HG02870 (cell line): ENCODE measurements at regions not wholly inside any gene's neighbourhood (a gene's known extent, or its start where the extent isn't known, plus 50 kb on each side); places are given as distances from the start of the nearest gene placed in this dataset.
"Not testable (repeated sequence)": the region's sequence is repeated elsewhere in the genome, so short reads cannot be mapped to it uniquely, and the experiment has no call there.

ENCODE experiments used
- ATAC-seq: cut with Tn5 transposase; IDR thresholded peaks from one replicate; pipeline ENCODE4 v1.9.1; 2021; ENCODE audit warnings: mild to moderate bottlenecking, moderate library complexity; ENCODE audit not compliant: unreplicated experiment

DNA sequence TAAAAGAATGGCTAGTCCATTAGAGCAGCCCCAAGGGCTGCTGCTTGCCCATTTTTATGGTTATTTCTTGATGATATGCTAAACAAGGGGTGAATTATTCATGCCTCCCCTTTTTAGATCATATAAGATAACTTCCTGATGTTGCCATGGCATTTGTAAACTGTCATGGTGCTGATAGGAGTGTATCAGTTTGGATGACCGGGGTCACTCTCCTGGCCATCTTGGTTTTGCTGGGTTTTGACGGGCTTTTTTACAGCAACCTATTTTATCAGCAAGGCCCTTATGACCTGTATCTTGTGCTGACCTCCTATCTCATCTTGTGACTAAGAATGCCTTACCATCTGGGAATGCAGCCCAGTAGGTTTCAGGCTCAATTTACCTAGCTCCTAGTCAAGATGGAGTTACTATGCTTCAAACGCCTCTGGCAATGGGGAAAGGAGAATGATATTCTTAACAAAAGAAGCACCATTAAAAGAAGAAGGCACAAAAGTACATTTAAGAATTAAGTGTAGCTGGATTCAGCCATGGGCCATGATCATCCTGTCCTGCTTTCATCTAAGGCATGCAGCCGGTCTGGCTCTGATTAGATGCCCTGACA lies 1156.0 kb downstream of the PCDH9 start:
- no peak for ATAC-seq

DNA sequence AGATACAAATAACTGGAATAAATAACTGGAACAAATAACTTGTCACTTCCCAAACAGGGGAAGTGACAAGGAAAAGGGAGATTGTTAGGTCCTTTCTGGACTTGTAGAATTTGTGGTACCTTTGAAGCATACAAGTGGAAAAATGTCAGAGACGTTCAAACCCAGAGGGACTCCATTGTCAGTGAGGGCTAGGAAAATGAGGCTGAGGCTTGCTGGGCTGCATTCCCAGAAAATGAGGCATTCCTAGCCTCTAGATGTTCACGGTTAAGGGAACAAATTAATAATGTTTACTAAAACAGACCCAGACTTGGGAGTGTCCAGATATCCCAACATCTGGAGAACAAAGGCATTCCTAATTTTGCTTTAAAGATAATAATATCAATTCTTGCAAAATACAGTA lies 1158.0 kb downstream of the PCDH9 start:
- not testable (repeated sequence) for ATAC-seq

DNA sequence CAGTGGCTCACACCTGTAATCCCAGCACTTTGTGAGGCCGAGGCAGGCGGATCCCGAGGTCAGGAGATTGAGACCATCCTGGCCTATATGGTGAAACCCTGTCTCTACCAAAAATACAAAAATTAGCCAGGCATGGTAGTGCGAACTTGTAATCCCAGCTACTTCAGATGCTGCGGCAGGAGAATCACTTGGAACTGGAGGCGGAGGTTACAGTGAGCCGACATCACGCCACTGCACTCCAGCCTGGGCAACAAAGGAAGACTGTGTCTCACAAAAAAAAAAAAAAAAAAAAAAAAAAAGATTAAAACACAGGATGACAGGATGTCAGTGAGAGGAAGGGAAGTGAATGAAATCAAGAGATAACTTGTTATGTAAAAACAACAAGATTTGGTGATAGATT lies 1158.5 kb downstream of the PCDH9 start:
- no peak for ATAC-seq

DNA sequence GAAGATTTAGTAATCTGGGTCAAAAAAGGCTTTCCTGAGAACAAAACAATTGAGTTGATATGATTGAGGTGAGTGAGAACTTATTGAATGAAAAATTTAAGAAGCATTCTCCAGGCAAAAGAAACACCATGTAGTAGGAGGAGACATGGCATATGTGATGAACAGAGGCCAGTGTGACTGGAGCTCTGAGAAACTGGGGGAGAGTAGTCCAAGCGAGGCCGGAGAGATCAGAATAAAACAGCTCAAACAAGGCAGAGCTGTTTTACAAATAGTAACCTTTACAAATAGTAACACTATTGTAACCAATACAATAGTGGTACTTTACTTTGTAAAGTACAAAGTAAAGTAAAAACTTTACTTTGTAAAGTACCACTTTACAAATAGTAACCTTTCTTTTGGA lies 1159.1 kb downstream of the PCDH9 start:
- no peak for ATAC-seq

DNA sequence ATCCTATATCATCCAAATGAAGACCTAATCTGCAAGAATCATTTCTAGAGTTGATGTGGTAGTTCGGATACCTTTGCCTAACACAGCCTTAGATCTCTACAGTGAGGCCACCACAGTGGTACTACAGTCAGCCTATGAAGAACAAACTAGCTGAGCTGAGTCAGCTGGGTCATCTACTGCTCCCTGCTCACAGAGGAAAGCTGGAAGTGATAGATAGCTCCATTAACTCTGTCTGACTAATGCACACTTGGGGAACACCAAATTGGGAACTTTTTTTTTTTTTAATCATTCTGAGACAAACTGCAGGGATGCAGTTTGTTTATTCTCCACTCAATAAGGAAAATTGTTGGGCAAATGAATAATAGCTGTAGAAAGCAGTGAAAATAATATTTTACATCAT lies 1160.6 kb downstream of the PCDH9 start:
- no peak for ATAC-seq

DNA sequence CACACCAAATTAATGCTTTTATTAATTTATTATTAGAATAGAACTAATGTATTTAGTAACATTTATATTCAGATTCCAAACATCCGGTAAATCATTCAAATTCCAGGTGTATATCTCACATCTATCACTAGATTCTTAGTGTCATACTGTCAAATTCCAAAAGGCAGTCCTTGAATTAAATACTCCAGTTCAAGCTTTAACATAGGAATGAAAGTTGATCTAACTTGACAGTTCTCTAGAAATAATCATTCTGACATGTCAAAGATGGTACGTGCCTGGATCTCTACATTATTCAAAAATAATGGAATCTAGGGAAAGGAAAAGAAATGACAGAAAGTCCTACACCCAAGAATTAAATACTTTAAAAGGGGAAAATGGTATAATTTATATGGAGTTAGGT lies 1161.5 kb downstream of the PCDH9 start:
- ATAC-seq, result no peak

DNA sequence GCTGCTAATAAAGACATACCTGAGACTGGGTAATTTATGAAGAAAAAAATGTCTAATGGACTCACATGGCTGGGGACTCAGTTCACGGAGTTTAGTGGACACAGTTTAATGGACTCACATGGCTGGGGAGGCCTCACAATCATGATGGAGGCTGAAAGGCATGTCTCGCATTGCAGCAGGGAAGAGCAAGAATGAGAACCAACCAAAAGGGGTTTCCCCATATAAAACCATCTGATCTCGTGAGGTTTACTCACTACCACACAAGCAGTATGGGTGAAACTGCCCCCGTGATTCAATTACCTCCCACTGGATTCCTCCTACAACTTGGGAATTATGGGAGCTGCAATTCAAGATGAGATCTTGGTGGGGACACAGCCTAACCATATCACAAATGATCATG lies 1181.2 kb downstream of the PCDH9 start:
- no peak for ATAC-seq

DNA sequence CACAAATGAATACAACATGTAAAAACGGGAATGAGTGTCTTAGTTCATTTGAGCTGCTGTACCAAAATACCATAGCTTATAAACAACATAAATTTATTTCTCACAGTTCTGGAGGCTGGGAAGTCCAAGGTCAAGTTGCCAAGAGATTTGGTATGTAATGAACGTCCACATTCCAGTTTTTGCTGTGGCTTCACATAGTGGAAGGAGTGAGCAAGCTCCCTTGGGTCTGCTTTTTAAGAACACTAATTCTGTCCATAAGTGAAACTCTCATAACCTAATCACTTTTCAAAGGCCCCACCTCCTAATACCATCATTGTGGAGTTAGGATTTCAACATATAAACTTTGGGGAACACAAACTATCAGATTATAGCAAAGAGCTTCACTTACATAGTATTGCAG lies 1189.6 kb downstream of the PCDH9 start:
- no peak for ATAC-seq

DNA sequence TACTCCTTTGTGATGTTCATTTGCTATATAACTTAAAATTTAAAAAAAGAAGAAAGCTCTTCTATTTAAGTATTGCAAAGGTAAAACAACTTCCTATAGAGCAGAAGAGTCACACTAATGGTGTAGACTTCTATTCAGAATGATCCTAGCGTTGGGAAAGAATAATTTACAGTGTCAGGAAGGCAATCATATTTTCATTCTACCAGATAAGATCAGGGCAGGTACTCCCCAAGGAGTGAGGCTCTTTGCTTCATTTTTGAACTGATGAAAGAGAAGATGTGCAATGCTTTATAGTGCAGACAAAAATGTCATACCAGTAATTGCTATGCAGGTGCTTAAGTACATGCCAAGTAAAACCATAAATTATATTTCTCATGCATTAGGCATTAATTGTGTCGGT lies 1193.0 kb downstream of the PCDH9 start:
- no peak for ATAC-seq

DNA sequence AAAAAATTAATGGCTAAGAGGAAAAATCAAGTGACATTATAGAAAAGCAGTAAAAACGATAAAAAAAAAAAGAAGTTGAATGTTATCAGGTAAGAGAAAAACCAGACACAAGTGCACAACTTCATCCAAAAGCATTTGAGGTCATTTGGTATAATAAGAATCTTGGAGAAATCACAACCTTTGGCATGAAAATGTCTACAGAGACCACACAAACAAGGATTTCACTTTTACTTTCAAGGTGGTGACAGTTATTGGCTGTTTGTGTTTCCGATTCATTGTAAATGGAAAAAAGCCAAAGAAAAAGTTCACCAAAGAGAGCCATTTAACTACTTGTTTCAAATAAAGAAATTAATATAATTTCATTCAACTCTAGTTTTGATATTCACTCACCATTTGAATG lies 1193.5 kb downstream of the PCDH9 start:
- no peak for ATAC-seq

DNA sequence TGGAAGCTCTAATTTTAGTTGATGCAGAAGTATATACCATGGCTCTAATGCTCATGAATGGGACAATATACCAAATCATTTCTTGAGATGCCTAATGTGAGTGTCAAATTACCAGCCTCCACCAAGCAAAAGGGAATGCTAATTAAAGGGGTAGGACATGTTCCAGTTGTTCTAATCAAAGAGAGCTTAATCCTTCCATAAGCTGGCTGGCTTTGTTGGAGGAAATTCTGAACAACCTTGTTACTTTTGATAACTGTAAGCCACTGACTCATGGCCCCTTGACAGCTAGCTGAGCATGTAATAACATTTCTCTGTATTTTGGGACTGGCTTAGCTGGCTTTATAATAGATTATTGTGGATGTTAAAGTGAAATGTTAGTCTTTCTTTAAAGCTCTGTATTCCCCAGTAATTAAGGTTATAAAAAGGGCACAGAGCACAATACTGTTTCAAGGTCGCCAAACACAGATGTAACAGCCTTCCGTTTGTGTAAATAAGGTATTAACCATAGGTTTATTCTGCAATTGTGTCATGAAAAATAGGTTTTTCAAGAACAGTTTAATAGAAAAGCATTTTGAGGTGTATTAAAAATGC lies 1194.0 kb downstream of the PCDH9 start:
- ATAC-seq, result no peak

DNA sequence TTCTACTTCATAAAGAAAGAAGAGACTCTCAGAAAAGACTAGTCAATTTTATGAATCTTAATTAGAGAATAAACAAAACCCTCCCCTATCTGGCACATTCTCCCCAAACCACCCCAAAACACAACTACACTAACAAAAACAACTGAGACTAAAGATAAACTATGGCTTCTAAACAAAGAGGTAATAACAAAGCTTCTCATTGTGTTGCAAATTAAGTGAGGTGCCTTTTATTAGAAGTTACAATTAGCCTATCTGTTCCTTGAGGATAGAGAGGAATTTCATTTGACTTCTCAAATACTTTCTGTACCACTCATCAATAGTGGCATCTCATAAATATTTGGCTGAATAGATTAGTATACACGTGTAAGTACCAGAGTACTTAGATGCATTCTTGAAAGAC lies 1196.2 kb downstream of the PCDH9 start:
- ATAC-seq, result no peak

DNA sequence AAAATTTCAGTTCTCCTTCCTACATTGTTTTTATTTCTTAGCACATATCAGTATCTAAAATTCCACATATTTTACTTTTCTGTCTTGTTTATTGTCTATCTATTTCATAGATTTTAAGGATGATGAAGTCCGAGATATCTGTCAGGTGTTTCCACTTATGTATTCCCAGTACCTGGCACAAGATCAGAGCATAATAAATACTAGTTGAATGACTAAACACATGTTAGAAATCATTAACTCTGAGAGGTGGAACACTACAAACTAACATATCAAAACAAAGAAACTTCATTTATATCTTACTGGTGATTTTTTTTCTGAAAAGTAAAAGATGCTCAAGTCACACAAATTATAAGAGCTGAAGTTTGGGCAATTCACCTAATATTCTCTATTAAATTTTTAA lies 1208.3 kb downstream of the PCDH9 start:
- ATAC-seq, result no peak

DNA sequence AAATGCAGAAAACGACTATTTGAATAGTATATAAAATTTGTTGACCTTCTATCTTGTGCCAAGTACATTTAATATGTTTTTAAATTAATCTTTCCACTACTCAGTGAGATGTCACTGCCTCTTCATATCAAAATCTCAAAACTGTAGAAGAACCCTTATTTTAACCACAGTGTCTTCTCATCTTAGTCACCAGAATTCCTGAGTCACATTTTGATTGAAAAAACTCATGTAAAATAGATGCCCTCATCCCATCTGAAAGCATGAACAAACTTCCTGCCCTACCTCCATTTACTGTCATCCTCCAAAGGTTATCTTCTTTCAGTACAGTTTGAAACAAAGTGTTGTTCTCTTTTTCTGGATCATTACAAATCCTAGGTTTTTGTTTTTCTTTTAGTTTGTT lies 1215.4 kb downstream of the PCDH9 start:
- no peak for ATAC-seq

DNA sequence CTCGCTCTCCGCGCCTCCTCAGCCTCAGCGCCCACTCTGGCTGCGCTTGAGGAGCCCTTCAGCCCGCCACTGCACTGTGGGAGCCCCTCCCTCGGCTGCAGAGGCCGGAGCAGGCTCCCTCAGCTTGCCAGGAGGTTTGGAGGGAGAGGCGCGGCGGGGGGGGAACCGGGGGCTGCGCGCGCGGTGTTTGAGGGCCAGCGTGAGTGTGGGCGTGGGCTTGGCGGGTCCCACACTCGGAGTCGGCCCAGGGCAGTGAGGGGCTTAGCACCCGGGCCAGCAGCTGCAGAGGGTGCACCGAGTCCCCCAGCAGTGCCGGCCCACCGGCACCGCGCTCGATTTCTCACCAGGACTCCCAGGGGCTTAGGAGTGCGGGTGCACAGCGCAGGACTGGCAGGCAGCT lies 1220.9 kb downstream of the PCDH9 start:
- no peak for ATAC-seq

DNA sequence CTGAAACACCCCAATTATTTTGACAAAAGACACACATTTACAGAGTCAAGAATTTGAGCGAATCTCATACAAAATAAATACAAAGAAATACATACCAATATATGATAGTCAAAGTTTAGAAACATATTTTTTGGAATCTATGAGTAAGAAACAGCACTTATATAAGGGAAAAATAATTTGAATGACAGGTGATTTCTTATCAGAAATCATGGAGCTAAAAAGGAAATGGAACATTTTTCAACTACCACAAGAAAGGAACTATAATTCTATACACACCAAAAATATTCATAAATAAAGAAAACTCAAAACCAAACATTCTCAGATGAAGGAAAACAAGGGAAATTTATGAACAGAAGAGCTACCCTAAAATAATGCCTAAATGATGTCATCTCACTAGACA lies 1226.6 kb downstream of the PCDH9 start:
- no peak for ATAC-seq

DNA sequence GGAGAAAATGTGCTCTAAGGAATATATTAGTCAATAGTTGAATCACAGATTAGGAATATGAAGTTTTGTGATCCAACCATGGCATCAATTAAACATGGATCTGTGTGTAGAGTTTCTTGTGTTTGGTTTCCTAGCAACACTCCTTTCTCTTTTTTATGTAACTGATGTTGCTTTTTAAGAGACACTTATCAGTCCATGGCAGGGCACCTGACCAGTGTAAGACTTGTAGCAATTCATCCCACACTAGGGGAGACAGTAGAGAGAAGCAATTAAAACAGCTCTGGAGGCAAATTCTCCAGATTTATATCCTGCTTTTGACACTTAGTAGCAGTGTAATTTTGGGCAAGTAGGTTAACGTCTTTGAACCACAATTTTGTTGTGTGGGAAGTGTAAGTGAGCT lies 1229.0 kb downstream of the PCDH9 start:
- ATAC-seq, result no peak

DNA sequence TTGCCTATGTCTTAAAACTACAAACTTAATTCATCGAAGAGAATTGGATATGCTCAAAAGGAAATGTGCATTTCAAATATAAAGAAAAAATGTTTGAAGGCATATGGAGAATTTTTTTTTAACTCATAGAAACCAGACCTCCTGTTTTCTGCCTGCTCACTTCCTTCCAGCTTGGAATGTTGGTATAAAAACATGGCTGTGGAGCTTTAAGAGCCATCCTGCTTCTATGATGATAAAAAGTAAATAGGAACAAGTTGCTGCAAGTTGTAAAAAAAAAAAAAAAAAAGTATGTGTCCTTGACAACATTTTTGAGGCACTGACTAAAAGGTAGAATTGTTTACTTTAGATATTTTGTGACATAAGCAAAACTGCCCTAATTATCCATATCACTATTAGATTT lies 1230.7 kb downstream of the PCDH9 start:
- ATAC-seq, result no peak

DNA sequence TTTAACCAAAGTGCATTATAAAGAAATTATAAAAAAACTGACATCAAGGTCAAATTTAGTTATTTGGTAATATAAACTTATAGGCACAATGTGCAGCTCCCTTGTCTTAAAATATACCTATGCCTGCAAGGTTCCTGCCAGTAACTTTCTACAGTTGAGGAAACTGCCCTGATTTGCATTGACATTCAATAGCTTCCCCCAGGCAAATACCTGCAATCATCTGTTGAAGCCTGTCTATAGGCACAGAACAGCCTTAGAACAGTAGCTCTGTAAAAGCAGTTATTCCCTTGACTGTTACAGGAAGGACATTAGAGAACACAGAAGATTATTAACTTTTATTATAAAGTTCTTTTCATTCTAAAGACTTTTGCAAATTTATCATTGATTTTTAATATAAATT lies 1239.5 kb downstream of the PCDH9 start:
- ATAC-seq, result no peak

DNA sequence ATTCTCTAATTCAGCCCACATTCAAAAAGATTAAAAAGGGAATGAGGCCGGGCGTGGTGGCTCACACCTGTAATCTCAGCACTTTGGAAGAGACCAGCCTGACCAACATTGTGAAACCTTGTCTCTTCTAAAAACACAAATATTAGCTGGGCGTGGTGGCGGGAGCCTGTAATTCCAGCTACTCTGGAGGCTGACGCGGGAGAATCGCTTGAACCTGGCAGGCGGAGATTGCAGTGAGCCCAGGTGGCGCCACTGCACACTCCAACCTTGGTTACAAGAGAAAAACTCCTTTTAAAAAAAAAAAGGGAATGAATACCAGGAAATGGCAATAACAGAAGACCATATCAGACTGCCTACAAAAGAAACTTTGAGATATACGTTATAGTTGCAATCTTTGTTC lies 1244.5 kb downstream of the PCDH9 start:
- no peak for ATAC-seq

DNA sequence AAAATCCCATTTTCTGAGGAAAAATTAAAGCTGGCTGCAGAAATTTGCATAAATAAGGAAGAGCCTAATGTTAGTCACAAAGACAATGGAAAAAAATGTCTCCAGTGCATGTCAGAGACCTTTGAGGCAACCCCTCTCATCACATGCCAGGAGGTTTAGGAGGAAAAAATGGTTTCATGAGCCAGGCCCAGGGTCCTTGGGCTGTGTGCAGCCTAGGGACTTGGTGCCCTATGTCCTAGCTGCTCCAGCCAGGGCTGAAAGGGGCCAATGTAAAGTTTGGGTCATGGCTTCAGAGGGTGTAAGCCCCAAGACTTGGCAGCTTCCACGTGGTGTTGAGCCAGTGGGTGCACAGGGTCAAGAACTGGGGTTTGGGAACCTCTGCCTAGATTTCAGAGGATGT lies 1252.6 kb downstream of the PCDH9 start:
- ATAC-seq, result no peak

DNA sequence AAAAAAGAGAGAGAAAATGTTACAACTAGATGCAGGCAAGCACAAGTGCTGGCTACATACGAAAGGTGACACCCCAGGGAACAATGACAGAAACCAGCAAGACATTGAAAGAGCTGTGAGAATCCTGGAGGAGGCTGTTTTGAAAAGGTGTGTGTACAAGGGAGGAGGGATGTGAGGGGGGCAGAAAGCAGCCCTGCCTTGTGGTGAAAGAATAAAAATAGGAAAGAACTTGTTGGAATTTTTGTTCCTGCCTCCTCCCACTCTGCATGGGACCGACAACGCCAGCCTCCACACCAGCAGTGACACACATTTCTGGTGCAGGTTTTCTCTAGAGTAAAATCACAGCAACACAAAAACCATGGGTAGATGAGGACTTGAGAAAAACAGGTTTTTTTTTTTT lies 1258.6 kb downstream of the PCDH9 start:
- ATAC-seq, result no peak

DNA sequence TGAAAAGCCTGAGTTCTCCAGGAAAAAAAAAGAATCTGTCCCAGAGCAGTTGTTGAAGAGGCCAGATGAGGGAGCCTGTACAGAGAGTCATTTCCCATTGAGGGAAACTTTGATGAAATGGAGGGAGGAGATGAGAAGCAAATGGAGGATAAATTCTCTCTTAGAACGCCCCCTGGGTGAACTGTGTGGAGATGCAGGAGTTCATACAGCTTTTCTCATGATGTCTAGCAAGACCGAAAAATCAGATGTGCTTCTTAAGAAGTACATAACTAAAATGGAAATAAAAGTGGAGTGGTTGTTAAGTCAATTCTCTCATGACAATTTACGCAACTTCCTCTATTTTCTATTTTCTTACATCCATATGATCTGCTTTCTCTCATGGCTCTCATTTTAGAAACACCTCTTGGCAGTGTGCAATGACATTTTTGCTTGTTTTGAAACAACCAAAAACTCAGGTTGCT lies 1263.1 kb downstream of the PCDH9 start:
- ATAC-seq, result no peak
